CD4-positive, alpha-beta memory T cell (primary cell): ENCODE measurements at regions not wholly inside any gene's neighbourhood (a gene's known extent, or its start where the extent isn't known, plus 50 kb on each side); places are given as distances from the start of the nearest gene placed in this dataset.

Experiments used
- CTCF ChIA-PET: fragments of 350-600 bp; sonication (Branson Sonifier 250); formaldehyde crosslinking; loops from one replicate; lab custom pipeline; 2021; ENCODE audit warnings: inconsistent platforms; ENCODE audit not compliant: partially characterized antibody; lab: Charles Lee
- POLR2A ChIA-PET: fragments of 350-600 bp; sonication (Branson Sonifier 250); formaldehyde crosslinking; loops from one replicate; lab custom pipeline; 2021; ENCODE audit not compliant: partially characterized antibody; lab: Charles Lee
- DNase-seq, 5 donors: peaks; one replicate each; pipeline versions ENCODE4 v3.0.0 to v3.0.0-alpha.2; 2020 to 2022; ENCODE audit warnings: mixed read lengths in 1 of 5
- H3K27ac ChIP-seq: one replicate; pipeline ENCODE4 v1.7.0; 2013; ENCODE audit warnings: low read depth, low read length
- H3K27me3 ChIP-seq: 2 replicates; pipeline ENCODE4 v1.7.0; 2013; ENCODE audit warnings: mild to moderate bottlenecking, low read length, moderate library complexity; ENCODE audit not compliant: insufficient read depth
- H3K36me3 ChIP-seq: 2 replicates; pipeline ENCODE4 v1.7.0; 2013; ENCODE audit warnings: mild to moderate bottlenecking, low read length, moderate library complexity; ENCODE audit not compliant: insufficient read depth
- H3K4me1 ChIP-seq: 2 replicates; pipeline ENCODE4 v1.7.0; 2013; ENCODE audit warnings: mild to moderate bottlenecking, low read length, moderate library complexity; ENCODE audit not compliant: insufficient read depth
- H3K4me3 ChIP-seq, 2 donors: one replicate each; pipeline ENCODE4 v1.7.0; 2013; ENCODE audit warnings: low read length in 2 of 2, mild to moderate bottlenecking in 1 of 2
- H3K9me3 ChIP-seq, 2 donors: one replicate each; pipeline ENCODE4 v1.7.0; 2013; ENCODE audit warnings: low read length in 2 of 2, control low read depth in 1 of 2; ENCODE audit not compliant: control insufficient read depth in 1 of 2
- H3K27ac Mint-ChIP-seq, 7 donors: one replicate each; pipeline ENCODE4 v1.8.0; 2020 to 2021; ENCODE audit warnings: mixed read lengths in 7 of 7, mild to moderate bottlenecking in 6 of 7, inconsistent platforms in 3 of 7, moderate library complexity in 3 of 7
- H3K27me3 Mint-ChIP-seq, 2 donors: one replicate each; pipeline ENCODE4 v1.8.0; 2020 to 2021; ENCODE audit warnings: mixed read lengths in 2 of 2
- H3K36me3 Mint-ChIP-seq, 2 donors: one replicate each; pipeline ENCODE4 v1.8.0; 2020 to 2021; ENCODE audit warnings: mixed read lengths in 2 of 2, inconsistent platforms in 1 of 2, mild to moderate bottlenecking in 1 of 2
- H3K4me1 Mint-ChIP-seq, 4 donors: one replicate each; pipeline ENCODE4 v1.8.0; 2020 to 2021; ENCODE audit warnings: mixed read lengths in 4 of 4, mild to moderate bottlenecking in 1 of 4
- H3K4me3 Mint-ChIP-seq, 8 donors: one replicate each; pipeline ENCODE4 v1.8.0; 2020 to 2021; ENCODE audit warnings: mixed read lengths in 8 of 8, mild to moderate bottlenecking in 7 of 8, moderate library complexity in 6 of 8, inconsistent platforms in 3 of 8
- H3K9me3 Mint-ChIP-seq, 8 donors: one replicate each; pipeline ENCODE4 v1.8.0; 2020 to 2021; ENCODE audit warnings: mixed read lengths in 8 of 8, mild to moderate bottlenecking in 5 of 8, inconsistent platforms in 3 of 8, moderate library complexity in 1 of 8
- intact Hi-C: fragments of 100-400 bp; cut with micrococcal nuclease; formaldehyde crosslinking; loops from one replicate; pipeline ENCODE4 v1.15.1; 2023

DNA sequence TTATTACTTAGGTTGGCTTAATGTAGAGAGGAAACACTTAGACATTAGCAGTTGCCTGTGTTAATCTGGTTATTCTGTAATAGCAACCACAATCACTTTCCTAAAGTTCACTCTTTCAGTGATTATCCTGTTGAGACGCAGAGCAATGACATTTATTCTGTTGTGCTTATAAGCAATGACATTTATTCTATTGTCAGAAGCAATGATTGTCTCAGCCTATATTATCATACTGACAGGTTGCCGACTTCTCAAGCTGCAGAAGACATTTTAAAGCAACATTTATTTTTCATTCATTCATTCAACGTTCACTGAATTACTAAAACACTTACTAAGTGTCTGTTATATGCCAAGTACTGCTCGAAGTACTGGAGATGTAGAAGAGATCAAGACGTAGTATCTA, 193.5 kb upstream of the SLITRK3 start:
- H3K36me3 ChIP-seq: no peaks in the 10 kb centered on the region
- no peak for DNase-seq
- H3K9me3 ChIP-seq: no peaks in the 10 kb centered on the region
- no peaks in the 10 kb centered on the region for H3K27me3 ChIP-seq
- H3K4me3 ChIP-seq: no peak overlapping the region
- H3K27ac ChIP-seq: no peak overlapping the region
- ChIA-PET CTCF (no interaction called here), POLR2A (no interaction called here)
- no peaks in the 10 kb centered on the region for H3K36me3 Mint-ChIP-seq
- H3K4me1 ChIP-seq: no peaks in the 10 kb centered on the region
- H3K4me1 Mint-ChIP-seq: no peaks in the 10 kb centered on the region
- peaks cover under 1 to 12% (median 4%) of the 10 kb centered on the region in 8 donors for H3K9me3 Mint-ChIP-seq
- intact Hi-C loops: no loop called here
- no peaks in the 10 kb centered on the region for H3K27me3 Mint-ChIP-seq
- H3K4me3 Mint-ChIP-seq: no peak overlapping the region
- no peak overlapping the region for H3K27ac Mint-ChIP-seq

- CTCF ChIA-PET: no interaction called here
- no peak overlapping the region for H3K4me3 ChIP-seq
- no peaks in the 10 kb centered on the region for H3K36me3 ChIP-seq
- H3K9me3 ChIP-seq: no peaks in the 10 kb centered on the region
- intact Hi-C loops: no loop called here
- H3K4me1 ChIP-seq: no peaks in the 10 kb centered on the region
- no peaks in the 10 kb centered on the region for H3K36me3 Mint-ChIP-seq
- no peak for DNase-seq
- no peak overlapping the region for H3K27ac ChIP-seq
- H3K27ac Mint-ChIP-seq: no peak overlapping the region
- H3K4me3 Mint-ChIP-seq: no peak overlapping the region
- peaks cover 2 to 10% (median 4%) of the 10 kb centered on the region in 8 donors for H3K9me3 Mint-ChIP-seq
- POLR2A ChIA-PET: no interaction called here
- no peaks in the 10 kb centered on the region for H3K27me3 ChIP-seq
- no peaks in the 10 kb centered on the region for H3K4me1 Mint-ChIP-seq
- H3K27me3 Mint-ChIP-seq: no peaks in the 10 kb centered on the region
Measured at GRCh38 chr3:165389064-165389463, 192.9 kb upstream of the SLITRK3 start.

DNA sequence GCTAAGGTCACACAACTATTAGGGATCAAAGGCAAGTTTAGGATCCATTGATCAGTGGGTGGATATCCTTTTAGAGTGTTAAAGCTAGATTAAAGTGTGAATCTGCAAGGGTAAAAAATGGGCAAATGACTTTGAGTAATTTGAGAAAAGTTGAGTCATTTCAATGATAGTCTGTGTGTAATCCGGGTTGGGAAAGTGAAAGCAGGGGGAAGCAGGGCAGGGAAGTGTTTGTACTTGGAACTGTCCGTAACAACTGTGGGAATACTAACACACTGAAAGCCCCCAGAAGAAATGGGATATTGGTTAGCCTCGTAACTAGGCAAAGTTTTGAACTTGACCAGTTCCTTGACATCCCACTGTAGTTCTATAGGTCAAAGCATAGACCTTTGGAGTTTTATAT, 187.2 kb upstream of the SLITRK3 start:
- Mint-ChIP-seq H3K9me3 (peaks cover 0 to 15% (median 11%) of the 10 kb centered on the region in 8 donors), H3K36me3 (no peaks in the 10 kb centered on the region), H3K4me1 (no peaks in the 10 kb centered on the region), H3K4me3 (no peak overlapping the region), H3K27me3 (no peaks in the 10 kb centered on the region), H3K27ac (no peak overlapping the region)
- ChIA-PET POLR2A (no interaction called here), CTCF (no interaction called here)
- no peak for DNase-seq
- no peak overlapping the region for H3K27ac ChIP-seq
- H3K36me3 ChIP-seq: no peaks in the 10 kb centered on the region
- no peaks in the 10 kb centered on the region for H3K9me3 ChIP-seq
- no peak overlapping the region for H3K4me3 ChIP-seq
- H3K4me1 ChIP-seq: no peaks in the 10 kb centered on the region
- intact Hi-C loops: no loop called here
- no peaks in the 10 kb centered on the region for H3K27me3 ChIP-seq

- no peaks in the 10 kb centered on the region for H3K36me3 ChIP-seq
- H3K4me3 Mint-ChIP-seq: no peak overlapping the region
- H3K27me3 Mint-ChIP-seq: no peaks in the 10 kb centered on the region
- H3K36me3 Mint-ChIP-seq: no peaks in the 10 kb centered on the region
- no peaks in the 10 kb centered on the region for H3K4me1 Mint-ChIP-seq
- H3K9me3 Mint-ChIP-seq: peaks cover 0 to 15% (median 7%) of the 10 kb centered on the region in 8 donors
- H3K4me3 ChIP-seq: no peak overlapping the region
- intact Hi-C loops: no loop called here
- no peaks in the 10 kb centered on the region for H3K9me3 ChIP-seq
- no peak overlapping the region for H3K27ac ChIP-seq
- no peak overlapping the region for H3K27ac Mint-ChIP-seq
- DNase-seq: no peak
- no peaks in the 10 kb centered on the region for H3K27me3 ChIP-seq
- POLR2A ChIA-PET: no interaction called here
- CTCF ChIA-PET: no interaction called here
- no peaks in the 10 kb centered on the region for H3K4me1 ChIP-seq
Measured at GRCh38 chr3:165382672-165383071, 186.5 kb upstream of the SLITRK3 start.

DNA sequence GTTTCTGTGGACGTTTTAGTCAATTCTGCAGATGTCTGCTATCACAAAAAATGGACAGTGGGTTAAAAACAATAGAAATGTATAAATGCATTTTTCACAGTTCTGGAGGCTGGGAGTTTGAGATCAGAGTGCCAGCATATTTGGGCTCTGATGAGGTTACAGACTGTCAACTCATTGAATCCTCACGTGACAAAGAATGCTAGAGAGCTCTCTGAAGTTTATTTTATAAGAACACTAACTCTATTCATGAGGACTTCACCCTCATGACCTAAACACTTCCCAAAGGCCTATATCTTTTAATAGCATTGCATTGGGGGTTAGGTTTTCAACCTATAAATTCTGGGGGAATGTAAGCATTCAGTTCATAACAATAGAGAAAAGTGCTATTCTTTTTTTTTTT, 182.6 kb upstream of the SLITRK3 start:
- DNase-seq: no peak
- Histone ChIP-seq H3K9me3 (no peaks in the 10 kb centered on the region), H3K36me3 (no peaks in the 10 kb centered on the region), H3K4me1 (no peaks in the 10 kb centered on the region), H3K4me3 (no peak overlapping the region), H3K27me3 (no peaks in the 10 kb centered on the region), H3K27ac (no peak overlapping the region)
- Mint-ChIP-seq H3K4me3 (no peak overlapping the region), H3K9me3 (peaks cover 0 to 12% (median 4%) of the 10 kb centered on the region in 8 donors), H3K4me1 (no peaks in the 10 kb centered on the region), H3K27me3 (no peaks in the 10 kb centered on the region), H3K27ac (no peak overlapping the region), H3K36me3 (no peaks in the 10 kb centered on the region)
- intact Hi-C loops: no loop called here
- CTCF ChIA-PET: no interaction called here
- POLR2A ChIA-PET: no interaction called here

DNA sequence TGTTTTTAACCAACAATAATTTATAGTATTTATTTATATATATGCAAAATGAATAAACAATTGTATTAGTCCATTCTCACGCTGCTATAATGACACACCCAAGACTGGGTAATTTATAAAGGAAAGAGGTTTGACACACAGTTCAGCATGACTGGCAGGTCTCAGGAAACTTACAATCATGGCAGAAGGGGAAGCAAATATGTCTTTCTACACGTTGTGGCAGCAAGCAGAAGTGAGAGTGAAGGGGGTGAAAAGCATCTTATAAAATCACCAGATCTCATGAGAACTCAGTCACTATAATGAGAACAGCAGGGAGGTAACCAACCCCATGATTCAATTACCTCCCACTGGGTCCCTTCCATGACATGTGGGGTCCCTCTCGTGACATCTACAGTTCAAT, 162.8 kb upstream of the SLITRK3 start:
- Histone ChIP-seq H3K4me3 (no peak overlapping the region), H3K4me1 (no peaks in the 10 kb centered on the region), H3K9me3 (no peaks in the 10 kb centered on the region), H3K36me3 (no peaks in the 10 kb centered on the region), H3K27me3 (no peaks in the 10 kb centered on the region), H3K27ac (no peak overlapping the region)
- intact Hi-C loops: no loop called here
- H3K9me3 Mint-ChIP-seq: peaks cover 0 to 19% (median 6%) of the 10 kb centered on the region in 8 donors
- H3K36me3 Mint-ChIP-seq: no peaks in the 10 kb centered on the region
- H3K4me1 Mint-ChIP-seq: no peaks in the 10 kb centered on the region
- POLR2A ChIA-PET: no interaction called here
- DNase-seq: no peak
- H3K27ac Mint-ChIP-seq: no peak overlapping the region
- CTCF ChIA-PET: no interaction called here
- no peak overlapping the region for H3K4me3 Mint-ChIP-seq
- H3K27me3 Mint-ChIP-seq: no peaks in the 10 kb centered on the region

DNA sequence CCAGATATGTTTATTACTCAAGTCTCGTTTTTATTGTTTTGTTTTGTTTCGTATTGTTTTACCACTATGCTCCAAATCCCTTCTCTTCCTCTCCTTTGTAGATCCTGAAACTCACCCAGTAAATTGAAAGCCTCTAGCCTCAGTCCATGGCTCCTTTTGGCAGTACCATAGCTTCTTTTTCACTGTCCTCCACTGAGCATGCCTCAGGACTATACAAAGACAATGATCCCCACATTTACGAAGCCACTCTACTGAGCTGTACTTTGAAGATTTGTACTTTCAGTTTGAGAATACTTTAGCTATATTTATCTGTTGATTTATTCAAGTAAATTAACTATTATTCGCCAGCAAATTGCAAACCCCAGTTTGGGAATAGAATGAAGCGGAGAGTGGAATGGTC, 159.1 kb upstream of the SLITRK3 start:
- Mint-ChIP-seq H3K27ac (no peak overlapping the region), H3K4me3 (no peak overlapping the region)

GRCh38 chr3:165347526-165347925, 151.3 kb upstream of the SLITRK3 start:
- peaks cover 3 to 15% (median 9%) of the 10 kb centered on the region in 8 donors for H3K9me3 Mint-ChIP-seq
- no peaks in the 10 kb centered on the region for H3K36me3 Mint-ChIP-seq
- intact Hi-C loops: no loop called here

More for the DNA sequence above, 159.1 kb upstream of the SLITRK3 start:
- DNase-seq: no peak
- no peaks in the 10 kb centered on the region for H3K27me3 ChIP-seq
- H3K4me1 ChIP-seq: no peaks in the 10 kb centered on the region
- Mint-ChIP-seq H3K27me3 (no peaks in the 10 kb centered on the region), H3K36me3 (no peaks in the 10 kb centered on the region), H3K9me3 (peaks cover 2 to 22% (median 6%) of the 10 kb centered on the region in 8 donors), H3K4me1 (no peaks in the 10 kb centered on the region)
- H3K9me3 ChIP-seq: no peaks in the 10 kb centered on the region
- no peaks in the 10 kb centered on the region for H3K36me3 ChIP-seq
- no peak overlapping the region for H3K4me3 ChIP-seq
- intact Hi-C loops: no loop called here
- CTCF ChIA-PET: interaction anchor here (0.7 kb wide), 1 partner anchor 14 kb away, joined by 4 read pairs; no protein-coding TSS in a partner anchor
- H3K27ac ChIP-seq: no peak overlapping the region
- POLR2A ChIA-PET: no interaction called here

More at GRCh38 chr3:165347526-165347925, 151.3 kb upstream of the SLITRK3 start:
- Histone ChIP-seq H3K27me3 (no peaks in the 10 kb centered on the region), H3K4me3 (no peak overlapping the region), H3K9me3 (no peaks in the 10 kb centered on the region), H3K36me3 (no peaks in the 10 kb centered on the region), H3K4me1 (no peaks in the 10 kb centered on the region), H3K27ac (no peak overlapping the region)
- CTCF ChIA-PET: no interaction called here
- DNase-seq: no peak
- H3K27me3 Mint-ChIP-seq: no peaks in the 10 kb centered on the region
- H3K4me3 Mint-ChIP-seq: no peak overlapping the region
- POLR2A ChIA-PET: no interaction called here
- H3K4me1 Mint-ChIP-seq: no peaks in the 10 kb centered on the region
- no peak overlapping the region for H3K27ac Mint-ChIP-seq
